BE2C (cell line): ENCODE measurements at regions not wholly inside any gene's neighbourhood (a gene's known extent, or its start where the extent isn't known, plus 50 kb on each side); places are given as distances from the start of the nearest gene placed in this dataset.

Experiments used
- DNase-seq: peaks from one replicate; pipeline ENCODE4 v3.0.0-alpha.2; 2020
- H3K27me3 ChIP-seq: fragments of 250-450 bp; sonication (Bioruptor Pico); 2 replicates; pipeline ENCODE4 v1.5.1; 2020; ENCODE audit warnings: mild to moderate bottlenecking
- H3K36me3 ChIP-seq: fragments of 250-450 bp; sonication (Bioruptor Pico); 2 replicates; pipeline ENCODE4 v1.5.1; 2020; ENCODE audit warnings: mild to moderate bottlenecking
- H3K4me1 ChIP-seq: fragments of 250-450 bp; sonication (Bioruptor Pico); 2 replicates; pipeline ENCODE4 v1.5.1; 2020
- H3K4me3 ChIP-seq: 2 replicates; pipeline ENCODE4 v1.5.1; 2011; ENCODE audit warnings: low read depth, low read length
- H3K9me3 ChIP-seq: fragments of 250-450 bp; sonication (Bioruptor Pico); 2 replicates; pipeline ENCODE4 v1.5.1; 2020
- TF ChIP-seq, protein P1 (sequence below): IDR thresholded peaks from 2 replicates; pipeline ENCODE4 v1.5.1; 2012; ENCODE audit warnings: mild to moderate bottlenecking, low read depth, low read length

DNA sequence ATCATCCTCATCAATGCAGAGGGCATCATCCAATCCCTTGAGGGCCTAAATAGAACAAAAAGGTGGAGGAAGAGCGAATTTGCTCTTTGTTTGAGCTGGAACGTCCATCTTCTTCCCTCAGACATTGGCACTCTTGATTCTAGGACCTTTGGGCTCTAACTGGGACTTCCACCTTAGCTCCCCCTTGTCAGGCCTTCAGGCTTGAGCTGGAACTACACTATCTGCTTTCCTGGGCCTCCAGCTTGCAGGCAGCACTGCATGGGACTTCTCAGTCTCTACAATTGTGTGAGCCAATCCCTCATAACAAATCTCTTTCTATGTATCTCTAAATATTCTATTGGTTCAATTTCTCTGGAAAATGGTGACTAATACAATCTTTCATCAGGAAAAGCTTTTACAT is 155.4 kb downstream of the MCHR2 start:
- Histone ChIP-seq H3K4me3 (no peak overlapping the region), H3K27me3 (no peaks in the 10 kb centered on the region), H3K9me3 (no peaks in the 10 kb centered on the region), H3K4me1 (no peaks in the 10 kb centered on the region), H3K36me3 (no peaks in the 10 kb centered on the region)
- no peak for DNase-seq
- TF ChIP-seq, protein P1, sequence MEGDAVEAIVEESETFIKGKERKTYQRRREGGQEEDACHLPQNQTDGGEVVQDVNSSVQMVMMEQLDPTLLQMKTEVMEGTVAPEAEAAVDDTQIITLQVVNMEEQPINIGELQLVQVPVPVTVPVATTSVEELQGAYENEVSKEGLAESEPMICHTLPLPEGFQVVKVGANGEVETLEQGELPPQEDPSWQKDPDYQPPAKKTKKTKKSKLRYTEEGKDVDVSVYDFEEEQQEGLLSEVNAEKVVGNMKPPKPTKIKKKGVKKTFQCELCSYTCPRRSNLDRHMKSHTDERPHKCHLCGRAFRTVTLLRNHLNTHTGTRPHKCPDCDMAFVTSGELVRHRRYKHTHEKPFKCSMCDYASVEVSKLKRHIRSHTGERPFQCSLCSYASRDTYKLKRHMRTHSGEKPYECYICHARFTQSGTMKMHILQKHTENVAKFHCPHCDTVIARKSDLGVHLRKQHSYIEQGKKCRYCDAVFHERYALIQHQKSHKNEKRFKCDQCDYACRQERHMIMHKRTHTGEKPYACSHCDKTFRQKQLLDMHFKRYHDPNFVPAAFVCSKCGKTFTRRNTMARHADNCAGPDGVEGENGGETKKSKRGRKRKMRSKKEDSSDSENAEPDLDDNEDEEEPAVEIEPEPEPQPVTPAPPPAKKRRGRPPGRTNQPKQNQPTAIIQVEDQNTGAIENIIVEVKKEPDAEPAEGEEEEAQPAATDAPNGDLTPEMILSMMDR = no peak

DNA sequence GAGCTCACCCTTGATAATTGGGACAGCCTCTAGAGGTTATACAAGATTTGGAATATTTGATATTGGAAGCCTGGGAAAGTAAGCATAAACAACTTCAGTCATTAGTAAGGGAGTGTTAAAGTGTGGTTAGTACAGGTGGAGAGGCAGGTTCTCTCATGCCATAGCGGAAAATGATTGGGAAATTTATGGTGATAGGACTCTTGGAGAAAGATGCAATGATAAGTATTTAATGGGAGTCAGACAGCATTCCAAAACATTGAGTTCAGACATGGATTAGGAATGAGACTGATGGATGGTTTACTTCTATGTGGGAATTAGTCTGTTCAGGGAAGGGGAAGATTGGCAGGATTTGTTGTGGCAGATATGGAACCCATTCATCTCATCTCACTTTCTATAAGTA is 152.7 kb downstream of the MCHR2 start:
- Histone ChIP-seq H3K9me3 (no peaks in the 10 kb centered on the region), H3K4me1 (no peaks in the 10 kb centered on the region), H3K27me3 (no peaks in the 10 kb centered on the region), H3K36me3 (no peaks in the 10 kb centered on the region), H3K4me3 (no peak overlapping the region)
- no peak for DNase-seq
- TF ChIP-seq, protein P1 = no peak

DNA sequence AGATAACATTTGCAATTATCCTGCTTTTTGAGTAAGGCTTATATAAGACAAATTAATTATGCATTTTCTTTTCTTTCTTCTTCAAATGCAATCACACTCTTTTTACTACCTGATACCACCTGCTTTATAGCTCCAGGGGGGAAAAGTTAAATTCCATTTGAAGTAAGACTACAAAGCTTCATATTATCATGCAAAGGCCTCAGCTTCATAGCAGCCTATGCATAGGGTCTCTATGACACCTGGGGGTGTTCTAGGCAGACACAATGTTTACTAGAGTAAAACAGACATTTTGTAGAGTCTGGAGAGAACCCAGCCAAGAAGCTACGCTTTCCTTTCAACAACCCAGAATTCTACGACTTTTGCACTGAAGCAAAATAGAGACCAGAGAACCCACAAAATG is 148.0 kb downstream of the MCHR2 start:
- Histone ChIP-seq H3K27me3 (no peaks in the 10 kb centered on the region), H3K9me3 (no peaks in the 10 kb centered on the region), H3K36me3 (no peaks in the 10 kb centered on the region), H3K4me1 (no peaks in the 10 kb centered on the region), H3K4me3 (no peak overlapping the region)
- no peak for DNase-seq
- TF ChIP-seq, protein P1 = no peak

DNA sequence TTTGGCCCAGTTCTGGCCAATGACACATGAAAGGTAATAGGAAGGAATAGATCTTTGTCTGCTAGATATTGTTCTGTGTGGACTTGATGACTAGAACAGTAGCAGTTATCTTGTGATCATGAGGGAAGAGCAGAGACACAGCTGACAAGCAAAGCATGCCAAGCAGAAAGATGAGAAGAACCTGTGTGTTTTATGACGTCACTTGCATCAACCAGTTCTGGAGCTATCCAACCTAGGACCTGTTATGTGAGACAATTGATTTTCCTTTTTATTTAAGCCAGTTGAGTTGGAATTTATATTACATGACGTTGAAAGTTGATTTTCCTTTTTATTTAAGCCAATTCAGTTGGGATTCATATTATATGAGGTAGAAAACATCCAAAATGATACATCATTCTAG is 143.2 kb downstream of the MCHR2 start:
- DNase-seq = no peak
- TF ChIP-seq, protein P1 = no peak

DNA sequence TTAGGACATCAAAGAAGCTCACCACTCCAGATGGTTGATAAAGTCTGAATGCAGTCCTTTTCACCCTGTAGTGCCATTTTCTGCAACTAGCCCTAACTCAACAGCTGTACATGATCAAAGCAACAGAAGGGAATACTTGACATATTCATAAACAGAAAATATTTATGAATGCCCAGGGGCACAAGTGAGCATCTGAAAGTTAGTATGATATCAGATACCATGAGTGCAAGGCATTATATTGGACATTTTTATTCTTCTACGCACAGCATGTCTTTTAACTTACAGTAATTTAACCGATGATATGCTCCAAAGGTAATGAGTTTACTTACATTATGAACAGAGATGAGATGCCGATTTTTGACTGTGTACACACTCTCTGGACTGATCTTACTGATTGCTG is 142.0 kb downstream of the MCHR2 start:
- H3K4me1 ChIP-seq = no peaks in the 10 kb centered on the region
- no peak for DNase-seq
- H3K36me3 ChIP-seq = no peaks in the 10 kb centered on the region
- H3K27me3 ChIP-seq = no peaks in the 10 kb centered on the region
- TF ChIP-seq, protein P1 = no peak
- H3K9me3 ChIP-seq = no peaks in the 10 kb centered on the region
- H3K4me3 ChIP-seq = no peak overlapping the region

More for the DNA sequence above, 143.2 kb downstream of the MCHR2 start:
- H3K9me3 ChIP-seq = no peaks in the 10 kb centered on the region
- H3K4me1 ChIP-seq = no peaks in the 10 kb centered on the region
- H3K36me3 ChIP-seq = no peaks in the 10 kb centered on the region
- H3K27me3 ChIP-seq = no peaks in the 10 kb centered on the region
- no peak overlapping the region for H3K4me3 ChIP-seq

DNA sequence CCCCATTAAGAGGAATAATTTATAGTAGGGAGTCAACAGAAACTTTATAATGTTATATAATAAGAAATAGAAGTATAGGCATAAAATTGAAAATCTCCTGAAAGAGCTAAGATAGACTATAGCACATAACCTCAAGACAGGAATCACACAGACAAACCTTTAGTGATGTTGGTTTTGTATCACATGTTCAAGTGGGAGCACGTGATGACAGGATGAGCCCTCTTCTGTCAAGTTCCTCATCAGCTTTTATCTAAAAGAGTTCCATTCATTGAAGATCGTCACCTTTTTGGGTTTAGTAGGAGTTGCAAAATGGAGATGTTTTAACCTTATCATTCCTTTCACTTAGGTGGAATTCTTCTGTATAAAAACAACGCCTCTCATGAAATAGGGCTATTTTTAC is 127.0 kb downstream of the MCHR2 start:
- no peak for DNase-seq
- Histone ChIP-seq H3K4me1 (no peaks in the 10 kb centered on the region), H3K9me3 (no peaks in the 10 kb centered on the region), H3K27me3 (peaks cover 9% of the 10 kb centered on the region; the same call in 1 of the 2 replicates), H3K4me3 (no peak overlapping the region), H3K36me3 (no peaks in the 10 kb centered on the region)
- TF ChIP-seq, protein P1 = no peak
